ENCODE measurements at regions not wholly inside any gene's neighbourhood (a gene's known extent, or its start where the extent isn't known, plus 50 kb on each side); places are given as distances from the start of the nearest gene placed in this dataset.

- no peaks in the 10 kb centered on the region for H3K4me1 ChIP-seq (ENCODE audit: control insufficient read depth in 1 of 2, insufficient read depth in 2 of 2, low read length in 2 of 2)
- TF ChIP-seq CTCF (IDR thresholded peaks at IDR 0.05) = no peak
- DNase-seq = no peak
- no peak overlapping the region for H3K4me3 ChIP-seq (replicated peaks in 1 of 3; ENCODE audit: low read depth in 2 of 3, low read length in 3 of 3)
- H3K9me3 ChIP-seq (replicated peaks in 1 of 2; ENCODE audit: control insufficient read depth in 1 of 2, insufficient read depth in 1 of 2, low read length in 2 of 2) = no peaks in the 10 kb centered on the region
- no peak overlapping the region for H3K4me3 Mint-ChIP-seq
- no peaks in the 10 kb centered on the region for H3K4me1 Mint-ChIP-seq
- H3K27ac ChIP-seq (ENCODE audit: low read depth in 1 of 2, low read length in 2 of 2) = no peak overlapping the region
- H3K36me3 ChIP-seq (replicated peaks in 1 of 2; ENCODE audit: control insufficient read depth in 1 of 2, insufficient read depth in 2 of 2, low read length in 2 of 2) = no peaks in the 10 kb centered on the region
- H3K9ac ChIP-seq (ENCODE audit: insufficient read depth, low read length, poor library complexity, severe bottlenecking) = no peak overlapping the region
- no peaks in the 10 kb centered on the region for H3K36me3 Mint-ChIP-seq
- intact Hi-C loops (cut with micrococcal nuclease) = no loop called here
- no peaks in the 10 kb centered on the region for H3K79me2 ChIP-seq (ENCODE audit: insufficient read depth, low read length)
- H3K27me3 ChIP-seq (ENCODE audit: control insufficient read depth in 2 of 2, insufficient read depth in 2 of 2, low read length in 2 of 2) = no peaks in the 10 kb centered on the region
- H3K27ac Mint-ChIP-seq = no peak overlapping the region
- peaks cover 0 to 5% (median 3%) of the 10 kb centered on the region in 3 donors for H3K27me3 Mint-ChIP-seq (ENCODE audit: low read depth in 3 of 3)
- no CpG with 5 or more reads among the region's 1 CpG for WGBS (ENCODE audit: insufficient coverage)
- H2AFZ ChIP-seq (ENCODE audit: insufficient read depth, low read depth, low read length, poor library complexity, severe bottlenecking) = no peak overlapping the region
- H4K20me1 ChIP-seq (ENCODE audit: insufficient read depth, low read length) = no peaks in the 10 kb centered on the region
- peaks cover 0 to 2% (median 0%) of the 10 kb centered on the region in 7 donors for H3K9me3 Mint-ChIP-seq
- H3K4me2 ChIP-seq (replicated peaks; ENCODE audit: extremely low read depth, low read length, poor library complexity, severe bottlenecking) = no peak overlapping the region
These were observed 288.3 kb upstream of the CLINT1 start for GRCh38 chr5:158147227-158147626.

- Histone ChIP-seq H3K79me2 (ENCODE audit: insufficient read depth, low read length) (no peaks in the 10 kb centered on the region), H3K9ac (ENCODE audit: insufficient read depth, low read length, poor library complexity, severe bottlenecking) (no peak overlapping the region), H3K27ac (ENCODE audit: low read depth in 1 of 2, low read length in 2 of 2) (no peak overlapping the region), H3K4me1 (ENCODE audit: control insufficient read depth in 1 of 2, insufficient read depth in 2 of 2, low read length in 2 of 2) (no peaks in the 10 kb centered on the region), H3K4me3 (replicated peaks in 1 of 3; ENCODE audit: low read depth in 2 of 3, low read length in 3 of 3) (no peak overlapping the region), H3K4me2 (replicated peaks; ENCODE audit: extremely low read depth, low read length, poor library complexity, severe bottlenecking) (no peak overlapping the region), H3K36me3 (replicated peaks in 1 of 2; ENCODE audit: control insufficient read depth in 1 of 2, insufficient read depth in 2 of 2, low read length in 2 of 2) (no peaks in the 10 kb centered on the region), H4K20me1 (ENCODE audit: insufficient read depth, low read length) (no peaks in the 10 kb centered on the region), H3K27me3 (ENCODE audit: control insufficient read depth in 2 of 2, insufficient read depth in 2 of 2, low read length in 2 of 2) (no peaks in the 10 kb centered on the region), H3K9me3 (replicated peaks in 1 of 2; ENCODE audit: control insufficient read depth in 1 of 2, insufficient read depth in 1 of 2, low read length in 2 of 2) (no peaks in the 10 kb centered on the region), H2AFZ (ENCODE audit: insufficient read depth, low read depth, low read length, poor library complexity, severe bottlenecking) (no peak overlapping the region)
- Mint-ChIP-seq H3K4me3 (no peak overlapping the region), H3K27me3 (ENCODE audit: low read depth in 3 of 3) (peaks cover 0 to 5% (median 3%) of the 10 kb centered on the region in 3 donors), H3K9me3 (peaks cover 0 to 2% (median 0%) of the 10 kb centered on the region in 7 donors), H3K4me1 (no peaks in the 10 kb centered on the region), H3K36me3 (no peaks in the 10 kb centered on the region), H3K27ac (no peak overlapping the region)
- intact Hi-C loops (cut with micrococcal nuclease) = no loop called here
- no peak for DNase-seq
- no CpG with 5 or more reads among the region's 4 CpGs for WGBS (ENCODE audit: insufficient coverage)
- no peak for TF ChIP-seq CTCF (IDR thresholded peaks at IDR 0.05)
These were observed 286.9 kb upstream of the CLINT1 start for GRCh38 chr5:158145827-158146226.
